Naive thymus-derived CD4-positive, alpha-beta T cell (primary cell): ENCODE measurements at regions not wholly inside any gene's neighbourhood (a gene's known extent, or its start where the extent isn't known, plus 50 kb on each side); places are given as distances from the start of the nearest gene placed in this dataset.

Experiments
- ATAC-seq: fragments of 150-1000 bp; cut with Tn5 transposase; 2 replicates; pipeline ENCODE4 v1.10.0; 2021; ENCODE audit warnings: mild to moderate bottlenecking, moderate library complexity
- CTCF ChIA-PET: fragments of 350-600 bp; sonication (Branson Sonifier 250); formaldehyde crosslinking; loops from one replicate; lab custom pipeline; 2021; ENCODE audit warnings: antibody characterized with exemption; lab: Charles Lee
- POLR2A ChIA-PET: fragments of 350-600 bp; sonication (Branson Sonifier 250); formaldehyde crosslinking; loops from one replicate; lab custom pipeline; 2021; ENCODE audit warnings: antibody characterized with exemption, inconsistent platforms; lab: Charles Lee
- DNase-seq, 9 donors: peaks; one replicate each; pipeline versions ENCODE4 v3.0.0 to v3.0.0-alpha.2; 2020 to 2022; ENCODE audit warnings: mixed read lengths in 1 of 9
- H3K27ac ChIP-seq: one replicate; pipeline ENCODE4 v1.7.0; 2013; ENCODE audit warnings: mild to moderate bottlenecking, low read depth, low read length, moderate library complexity
- H3K27me3 ChIP-seq, 2 donors: one replicate each; pipeline ENCODE4 v1.7.0; 2013; ENCODE audit warnings: low read length in 2 of 2, mild to moderate bottlenecking in 2 of 2, moderate library complexity in 2 of 2; ENCODE audit not compliant: control insufficient read depth in 2 of 2, insufficient read depth in 2 of 2
- H3K36me3 ChIP-seq, 3 experiments: 1 replicate in 2 of 3; 2 replicates in 1 of 3; pipeline ENCODE4 v1.7.0; 2013; ENCODE audit warnings: low read length in 3 of 3, mild to moderate bottlenecking in 3 of 3, moderate library complexity in 1 of 3; ENCODE audit not compliant: insufficient read depth in 3 of 3, control insufficient read depth in 2 of 3
- H3K4me1 ChIP-seq, 2 donors: one replicate each; pipeline ENCODE4 v1.7.0; 2013; ENCODE audit warnings: low read length in 2 of 2, mild to moderate bottlenecking in 2 of 2, moderate library complexity in 1 of 2; ENCODE audit not compliant: control insufficient read depth in 2 of 2, insufficient read depth in 2 of 2
- H3K4me3 ChIP-seq: 2 replicates; pipeline ENCODE4 v1.7.0; 2013; ENCODE audit warnings: mild to moderate bottlenecking, low read length
- H3K9me3 ChIP-seq, 3 experiments: 1 replicate in 2 of 3; 2 replicates in 1 of 3; pipeline ENCODE4 v1.7.0; 2013; ENCODE audit warnings: low read length in 3 of 3; ENCODE audit not compliant: control insufficient read depth in 2 of 3
- H3K27ac Mint-ChIP-seq, 9 donors: one replicate each; pipeline ENCODE4 v1.8.0; 2020 to 2022; ENCODE audit warnings: mixed read lengths in 9 of 9, mild to moderate bottlenecking in 8 of 9, moderate library complexity in 5 of 9, inconsistent platforms in 2 of 9
- H3K27me3 Mint-ChIP-seq, 5 donors: one replicate each; pipeline ENCODE4 v1.8.0; 2021 to 2022; ENCODE audit warnings: mixed read lengths in 5 of 5, mild to moderate bottlenecking in 1 of 5
- H3K36me3 Mint-ChIP-seq, 5 donors: one replicate each; pipeline ENCODE4 v1.8.0; 2020 to 2022; ENCODE audit warnings: mixed read lengths in 5 of 5, mild to moderate bottlenecking in 3 of 5, inconsistent platforms in 1 of 5
- H3K4me1 Mint-ChIP-seq, 7 donors: one replicate each; pipeline ENCODE4 v1.8.0; 2020 to 2022; ENCODE audit warnings: mixed read lengths in 7 of 7, mild to moderate bottlenecking in 3 of 7, inconsistent platforms in 1 of 7
- H3K4me3 Mint-ChIP-seq, 10 donors: one replicate each; pipeline ENCODE4 v1.8.0; 2020 to 2022; ENCODE audit warnings: mild to moderate bottlenecking in 10 of 10, mixed read lengths in 10 of 10, moderate library complexity in 6 of 10, inconsistent platforms in 2 of 10
- H3K9me3 Mint-ChIP-seq, 11 donors: one replicate each; pipeline ENCODE4 v1.8.0; 2020 to 2022; ENCODE audit warnings: mixed read lengths in 11 of 11, mild to moderate bottlenecking in 4 of 11, inconsistent platforms in 1 of 11, moderate library complexity in 1 of 11
- intact Hi-C, 2 donors: fragments of 100-400 bp; cut with micrococcal nuclease; formaldehyde crosslinking; loops; one replicate each; pipeline ENCODE4 v1.15.1; 2023

DNA sequence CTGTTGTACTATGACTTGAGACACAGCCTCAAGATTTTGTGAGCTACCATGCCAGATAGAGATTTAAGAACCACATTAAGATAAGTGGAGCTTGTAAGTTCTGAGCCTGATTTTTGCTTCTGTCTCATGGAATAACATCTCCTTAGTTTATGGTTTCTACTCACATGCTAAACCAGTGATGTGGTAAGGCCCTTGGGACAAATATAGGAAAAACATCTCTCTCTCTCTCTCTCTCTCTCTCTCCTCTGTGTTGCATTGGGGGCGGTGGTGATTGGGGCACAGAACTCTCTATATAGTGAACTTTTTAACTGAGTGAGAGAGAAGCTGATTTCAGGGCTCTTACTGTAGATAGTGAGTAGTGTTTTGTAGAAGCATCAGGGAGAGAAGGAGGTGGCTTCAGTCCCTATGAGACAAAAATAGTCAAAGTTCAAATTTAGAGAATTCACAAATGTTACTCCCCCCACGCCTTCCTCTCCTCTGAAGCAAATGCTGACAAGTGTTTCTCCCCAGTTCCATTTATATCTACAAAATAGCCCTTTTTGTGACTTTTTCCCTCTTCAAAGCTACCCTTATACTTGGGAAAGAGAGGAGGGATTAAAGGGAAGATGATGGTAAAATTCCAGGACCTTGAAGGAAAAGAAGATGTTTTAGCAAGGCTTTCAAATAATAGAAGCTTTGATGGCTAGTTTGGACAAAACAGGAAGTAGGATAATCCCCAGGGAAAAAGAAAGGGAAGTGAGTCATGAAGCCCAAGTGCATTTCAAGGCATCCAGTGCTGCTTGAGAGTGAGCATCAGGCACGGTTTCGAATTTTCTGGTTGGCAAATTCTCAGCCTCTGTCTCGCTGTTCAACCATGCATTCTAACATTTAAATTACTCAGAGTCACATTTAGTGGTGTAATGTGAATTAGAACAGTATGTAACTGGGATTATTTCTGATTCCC is 134.3 kb upstream of the AP1S2 start:
- ChIA-PET POLR2A (no interaction called here), CTCF (interaction anchor here (0.6 kb wide), 1 partner anchor 396 kb away, joined by 3 read pairs; no protein-coding TSS in a partner anchor)
- no peak overlapping the region for H3K27ac ChIP-seq
- H3K4me3 Mint-ChIP-seq, result no peak overlapping the region
- H3K4me1 Mint-ChIP-seq, result no peaks in the 10 kb centered on the region
- peaks cover 0 to 4% (median 2%) of the 10 kb centered on the region in 5 donors for H3K27me3 Mint-ChIP-seq
- no peaks in the 10 kb centered on the region for H3K27me3 ChIP-seq
- intact Hi-C loops, result no loop called here
- DNase-seq, result no peak
- no peak overlapping the region for H3K27ac Mint-ChIP-seq
- H3K4me1 ChIP-seq, result no peaks in the 10 kb centered on the region
- peaks cover 0 to 2% (median 0%) of the 10 kb centered on the region in 11 donors for H3K9me3 Mint-ChIP-seq
- H3K9me3 ChIP-seq, result no peaks in the 10 kb centered on the region
- H3K36me3 Mint-ChIP-seq, result no peaks in the 10 kb centered on the region
- H3K4me3 ChIP-seq, result no peak overlapping the region
- ATAC-seq, result no peak
- no peaks in the 10 kb centered on the region for H3K36me3 ChIP-seq

DNA sequence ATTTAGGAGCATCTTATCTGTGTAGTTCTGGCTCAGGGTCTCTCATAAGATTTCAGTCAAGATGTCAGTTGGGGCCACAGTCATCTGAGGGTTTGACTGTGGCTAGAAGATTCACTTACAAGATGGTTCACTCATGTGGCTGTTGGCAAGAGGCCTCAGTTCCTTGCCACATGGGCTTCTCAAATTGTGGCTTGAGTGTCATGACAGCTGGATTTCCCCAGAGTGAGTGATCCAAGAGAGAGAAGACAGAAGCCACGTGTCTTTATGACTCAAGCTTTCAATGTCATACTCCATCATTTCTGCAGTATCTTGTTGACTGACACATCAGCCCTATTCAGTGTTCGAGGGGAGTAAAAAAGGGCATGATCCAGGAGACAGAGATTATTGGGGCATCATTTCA is 131.3 kb upstream of the AP1S2 start:
- intact Hi-C loops, result no loop called here
- no peaks in the 10 kb centered on the region for H3K4me1 Mint-ChIP-seq
- no peak overlapping the region for H3K4me3 Mint-ChIP-seq
- no peaks in the 10 kb centered on the region for H3K36me3 Mint-ChIP-seq
- Histone ChIP-seq H3K27ac (no peak overlapping the region), H3K9me3 (no peaks in the 10 kb centered on the region), H3K4me1 (no peaks in the 10 kb centered on the region), H3K27me3 (no peaks in the 10 kb centered on the region), H3K36me3 (no peaks in the 10 kb centered on the region), H3K4me3 (no peak overlapping the region)
- ChIA-PET CTCF (no interaction called here), POLR2A (no interaction called here)
- no peak for ATAC-seq
- H3K27ac Mint-ChIP-seq, result no peak overlapping the region
- DNase-seq, result no peak
- no peaks in the 10 kb centered on the region for H3K9me3 Mint-ChIP-seq
- H3K27me3 Mint-ChIP-seq, result peaks cover 0 to 4% (median 0%) of the 10 kb centered on the region in 5 donors

- H3K27me3 Mint-ChIP-seq, result no peaks in the 10 kb centered on the region
- H3K9me3 ChIP-seq, result no peaks in the 10 kb centered on the region
- H3K4me3 Mint-ChIP-seq, result no peak overlapping the region
- H3K27ac Mint-ChIP-seq, result no peak overlapping the region
- H3K36me3 Mint-ChIP-seq, result no peaks in the 10 kb centered on the region
- DNase-seq (no peak), ATAC-seq (no peak)
- CTCF ChIA-PET, result no interaction called here
- H3K4me3 ChIP-seq, result no peak overlapping the region
- no peaks in the 10 kb centered on the region for H3K36me3 ChIP-seq
- intact Hi-C loops, result no loop called here
- H3K4me1 Mint-ChIP-seq, result no peaks in the 10 kb centered on the region
- no peaks in the 10 kb centered on the region for H3K4me1 ChIP-seq
- H3K9me3 Mint-ChIP-seq, result no peaks in the 10 kb centered on the region
- H3K27ac ChIP-seq, result no peak overlapping the region
- no peaks in the 10 kb centered on the region for H3K27me3 ChIP-seq
- POLR2A ChIA-PET, result no interaction called here
Measured at GRCh38 chrX:15983034-15983433, 128.4 kb upstream of the AP1S2 start.

GRCh38 chrX:15977644-15978043 is 123.0 kb upstream of the AP1S2 start:
- H3K27ac Mint-ChIP-seq, result no peak overlapping the region
- intact Hi-C loops, result no loop called here

GRCh38 chrX:15976396-15976795 is 121.8 kb upstream of the AP1S2 start:
- no peak overlapping the region for H3K27ac ChIP-seq

More at GRCh38 chrX:15977644-15978043, 123.0 kb upstream of the AP1S2 start:
- Histone ChIP-seq H3K27me3 (no peaks in the 10 kb centered on the region), H3K4me1 (no peaks in the 10 kb centered on the region), H3K4me3 (no peak overlapping the region), H3K36me3 (no peaks in the 10 kb centered on the region), H3K27ac (no peak overlapping the region), H3K9me3 (no peaks in the 10 kb centered on the region)
- Mint-ChIP-seq H3K36me3 (no peaks in the 10 kb centered on the region), H3K27me3 (peaks cover 0 to 2% (median 0%) of the 10 kb centered on the region in 5 donors), H3K4me1 (peaks cover 0 to 7% (median 0%) of the 10 kb centered on the region in 7 donors), H3K4me3 (no peak overlapping the region), H3K9me3 (no peaks in the 10 kb centered on the region)
- DNase-seq, result no peak
- peak; percentile 67 for ATAC-seq
- ChIA-PET CTCF (no interaction called here), POLR2A (no interaction called here)

GRCh38 chrX:15973946-15974345 is 119.3 kb upstream of the AP1S2 start:
- Histone ChIP-seq H3K27me3 (no peaks in the 10 kb centered on the region), H3K27ac (no peak overlapping the region), H3K4me3 (no peak overlapping the region), H3K9me3 (no peaks in the 10 kb centered on the region), H3K36me3 (no peaks in the 10 kb centered on the region), H3K4me1 (no peaks in the 10 kb centered on the region)
- no peaks in the 10 kb centered on the region for H3K36me3 Mint-ChIP-seq
- no peak for DNase-seq
- peaks cover 0 to 2% (median 0%) of the 10 kb centered on the region in 5 donors for H3K27me3 Mint-ChIP-seq
- H3K4me3 Mint-ChIP-seq, result no peak overlapping the region
- POLR2A ChIA-PET, result no interaction called here
- intact Hi-C loops, result loop anchor here (2.0 to 5.0 kb wide), 4 partner anchors 119 to 287 kb away; partner anchors contain the start of gene AP1S2 (in 1 of the 2)
- CTCF ChIA-PET, result interaction anchor here (0.6 kb wide), 1 partner anchor 198 kb away, joined by 4 read pairs; no protein-coding TSS in a partner anchor
- H3K9me3 Mint-ChIP-seq, result no peaks in the 10 kb centered on the region
- ATAC-seq, result no peak
- peaks cover 0 to 7% (median 0%) of the 10 kb centered on the region in 7 donors for H3K4me1 Mint-ChIP-seq
- H3K27ac Mint-ChIP-seq, result no peak overlapping the region

More at GRCh38 chrX:15976396-15976795, 121.8 kb upstream of the AP1S2 start:
- DNase-seq, result no peak
- ChIA-PET POLR2A (no interaction called here), CTCF (no interaction called here)
- H3K4me1 Mint-ChIP-seq, result peaks cover 0 to 7% (median 0%) of the 10 kb centered on the region in 7 donors
- H3K9me3 Mint-ChIP-seq, result no peaks in the 10 kb centered on the region
- no peaks in the 10 kb centered on the region for H3K36me3 ChIP-seq
- intact Hi-C loops, result no loop called here
- peaks cover 0 to 2% (median 0%) of the 10 kb centered on the region in 5 donors for H3K27me3 Mint-ChIP-seq
- no peak overlapping the region for H3K4me3 ChIP-seq
- no peaks in the 10 kb centered on the region for H3K9me3 ChIP-seq
- H3K27ac Mint-ChIP-seq, result no peak overlapping the region
- no peaks in the 10 kb centered on the region for H3K36me3 Mint-ChIP-seq
- H3K27me3 ChIP-seq, result no peaks in the 10 kb centered on the region
- ATAC-seq, result no peak
- no peaks in the 10 kb centered on the region for H3K4me1 ChIP-seq
- H3K4me3 Mint-ChIP-seq, result no peak overlapping the region
